SIG-M5 (cell line): ENCODE measurements at regions not wholly inside any gene's neighbourhood (a gene's known extent, or its start where the extent isn't known, plus 50 kb on each side); places are given as distances from the start of the nearest gene placed in this dataset.
"Not testable (repeated sequence)": the region's sequence is repeated elsewhere in the genome, so short reads cannot be mapped to it uniquely, and the experiment has no call there.

Source experiments
- DNase-seq: peaks from one replicate; lab custom pipeline; 2025; lab: John Stamatoyannopoulos, UW

DNA sequence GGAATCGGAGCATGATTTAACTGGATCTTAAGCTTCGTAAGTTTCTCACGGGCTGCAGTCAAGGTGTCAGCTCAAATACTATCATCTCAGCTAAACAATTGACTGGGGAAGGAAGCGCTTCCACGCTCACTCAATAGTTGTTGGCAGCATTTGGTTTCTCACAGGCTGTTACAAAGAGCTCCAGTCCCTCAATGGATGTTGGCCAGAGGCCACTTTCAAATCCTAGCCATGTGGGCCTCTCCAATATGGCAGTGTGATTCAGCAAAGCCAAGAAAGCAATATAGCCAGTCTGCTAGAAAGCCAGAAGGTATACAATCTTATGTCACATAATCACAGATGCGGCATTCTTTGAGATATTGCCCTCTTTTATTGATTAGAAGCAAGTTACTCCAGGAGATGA lies 98.3 kb upstream of the PHACTR1 start:
- DNase-seq: no peak

DNA sequence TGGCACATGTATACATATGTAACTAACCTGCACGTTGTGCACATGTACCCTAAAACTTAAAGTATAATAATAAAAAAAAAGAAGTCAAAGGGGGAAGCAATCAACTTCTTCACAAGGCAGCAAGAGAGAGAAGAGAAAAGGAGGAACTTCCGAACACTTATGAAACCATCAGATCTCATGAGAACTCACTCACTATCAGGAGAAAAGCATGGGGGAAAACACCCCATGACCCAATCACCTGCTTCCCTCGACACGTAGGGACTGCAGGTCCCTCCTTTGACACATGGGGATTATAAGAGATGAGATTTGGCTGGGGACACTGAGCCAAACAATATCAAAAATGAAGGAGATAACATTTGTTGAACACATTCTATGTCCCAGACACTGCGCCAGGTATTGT lies 94.8 kb upstream of the PHACTR1 start:
- no peak for DNase-seq

DNA sequence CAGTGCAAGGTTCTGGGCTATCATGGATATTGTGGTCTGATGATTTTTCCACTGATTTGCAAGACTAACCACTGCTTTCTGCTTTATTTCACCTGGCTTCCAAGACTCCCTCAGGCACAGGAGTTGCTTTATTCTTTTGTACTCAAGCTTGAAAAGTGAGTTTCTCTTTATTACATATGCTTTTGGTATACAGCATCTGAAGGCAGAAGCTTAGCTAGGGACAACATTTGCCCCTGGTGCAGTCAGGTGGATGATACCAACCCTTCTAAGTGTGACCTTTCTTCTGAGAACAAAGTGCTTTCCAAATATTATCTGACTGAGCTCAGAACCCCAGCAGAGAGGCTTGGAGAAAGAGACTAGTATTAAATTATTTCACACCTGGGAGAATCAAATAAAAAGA lies 94.0 kb upstream of the PHACTR1 start:
- DNase-seq: no peak

DNA sequence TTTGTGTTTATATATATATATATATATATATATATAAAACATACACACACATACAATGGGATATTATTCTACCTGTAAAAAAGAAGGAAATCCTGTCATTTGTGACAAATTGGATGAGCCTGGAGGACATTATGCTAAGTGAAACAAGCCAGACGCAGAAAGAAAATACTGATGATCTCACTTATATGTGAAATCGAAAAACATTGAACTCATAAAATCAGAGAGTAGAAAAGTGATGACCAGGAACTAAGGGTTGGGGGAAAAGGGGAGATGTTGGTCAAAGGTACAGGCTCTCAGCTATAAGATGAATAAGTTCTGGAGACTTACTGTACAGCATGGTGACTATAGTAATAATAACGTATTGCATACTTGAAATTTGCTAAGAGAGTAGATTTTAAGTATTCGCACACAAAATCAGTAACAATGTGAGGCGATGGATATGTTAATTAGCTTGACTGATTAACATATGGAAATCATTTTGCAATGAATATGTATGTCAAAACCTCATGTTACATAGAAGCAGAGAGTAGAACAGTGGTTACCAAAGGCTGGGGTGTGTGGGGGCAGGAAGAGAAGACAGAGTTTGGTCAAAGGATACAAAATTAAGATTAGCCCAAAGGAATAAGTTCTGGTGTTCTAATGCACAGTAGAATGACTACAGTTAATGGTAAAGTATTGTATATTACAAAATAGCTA lies 92.3 kb upstream of the PHACTR1 start:
- DNase-seq: no peak

DNA sequence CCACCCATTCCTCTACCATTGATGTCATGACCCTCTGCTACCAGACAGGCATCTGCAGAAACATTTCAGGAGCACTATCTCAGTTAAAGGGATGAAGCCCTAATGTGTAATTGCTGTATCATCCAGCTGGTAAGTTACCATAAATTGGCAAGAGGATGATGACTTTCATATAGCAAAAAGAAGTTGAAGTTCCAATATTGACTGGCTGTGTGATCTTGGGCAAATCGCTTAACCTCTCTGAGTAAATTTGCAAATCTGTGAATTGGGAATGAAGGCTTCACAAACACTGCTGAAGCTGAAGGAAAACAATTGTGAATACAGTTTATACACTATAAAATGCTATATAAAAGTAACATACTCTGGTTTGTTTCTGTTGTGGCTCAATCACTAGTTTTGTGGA lies 89.5 kb upstream of the PHACTR1 start:
- DNase-seq: no peak

DNA sequence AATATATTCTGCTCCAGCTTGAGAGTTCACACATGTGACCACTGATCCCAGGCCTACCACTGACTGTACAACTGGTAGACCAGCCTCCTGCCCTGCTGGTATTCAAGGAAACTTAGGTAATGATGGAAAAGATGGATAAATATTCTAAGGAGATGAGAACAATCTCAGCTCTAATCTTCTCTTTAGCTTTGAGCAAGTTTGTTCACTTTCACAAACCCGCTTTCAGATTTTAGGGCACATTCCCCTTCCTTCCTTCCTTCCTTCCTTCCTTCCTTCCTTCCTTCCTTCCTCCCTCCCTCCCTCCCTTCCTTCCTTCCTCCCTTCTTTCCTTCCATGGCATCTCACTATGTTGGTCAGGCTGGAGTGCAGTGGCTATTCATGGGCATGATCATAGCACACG lies 88.2 kb upstream of the PHACTR1 start:
- DNase-seq: no peak

DNA sequence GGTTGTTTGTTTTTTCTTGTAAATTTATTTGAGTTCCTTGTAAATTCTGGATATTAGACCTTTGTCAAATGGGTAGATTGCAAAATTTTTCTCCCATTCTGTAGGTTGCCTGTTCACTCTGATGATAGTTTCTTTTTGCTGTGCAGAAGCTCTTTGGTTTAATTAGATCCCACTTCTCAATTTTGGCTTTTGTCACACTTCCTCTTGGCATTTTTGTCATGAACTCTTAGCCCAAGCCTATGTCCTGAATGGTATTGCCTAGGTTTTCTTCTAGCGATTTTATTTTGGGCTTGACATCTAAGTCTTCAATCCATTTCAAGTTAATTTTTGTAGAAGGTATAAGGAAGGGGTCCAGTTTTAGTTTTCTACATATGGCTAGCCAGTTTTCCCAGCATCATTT lies 82.8 kb upstream of the PHACTR1 start:
- not testable (repeated sequence) for DNase-seq

DNA sequence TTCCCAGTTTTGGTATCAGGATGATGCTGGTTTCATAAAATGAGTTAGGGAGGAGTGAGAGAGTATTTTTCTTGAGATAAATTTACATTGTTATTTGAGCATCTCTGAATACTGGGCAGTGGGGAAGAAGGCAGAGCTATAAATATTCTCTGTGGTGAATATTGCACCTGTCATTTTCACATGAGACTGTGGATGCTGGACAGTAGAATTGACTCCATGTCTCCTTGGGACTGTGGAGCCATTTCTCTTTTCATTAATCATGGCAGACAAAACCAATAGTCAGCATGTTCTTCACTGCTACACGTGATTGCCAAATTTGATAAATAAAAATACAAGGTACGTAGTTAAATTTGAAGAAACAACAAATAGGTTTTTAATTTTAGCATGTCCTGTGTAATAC lies 81.2 kb upstream of the PHACTR1 start:
- no peak for DNase-seq

DNA sequence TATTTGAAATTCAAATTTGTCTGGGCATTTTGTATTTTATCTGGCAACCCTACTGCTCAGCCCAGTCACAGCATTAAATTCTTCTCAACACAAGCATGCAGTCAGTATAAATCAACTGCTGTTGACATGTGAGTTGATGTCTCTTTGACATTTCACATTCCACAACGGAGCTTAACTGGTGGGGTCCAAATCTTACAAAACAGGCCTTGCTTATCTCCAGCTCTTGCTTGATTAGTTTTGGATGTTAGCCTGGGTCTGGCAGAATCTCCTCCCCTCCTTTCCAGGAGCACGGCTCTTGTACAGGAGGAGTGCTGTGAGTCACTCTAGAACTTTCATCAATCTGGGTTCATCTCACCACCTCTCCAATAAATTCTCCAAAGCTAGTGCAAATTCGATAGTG lies 80.8 kb upstream of the PHACTR1 start:
- DNase-seq: no peak

DNA sequence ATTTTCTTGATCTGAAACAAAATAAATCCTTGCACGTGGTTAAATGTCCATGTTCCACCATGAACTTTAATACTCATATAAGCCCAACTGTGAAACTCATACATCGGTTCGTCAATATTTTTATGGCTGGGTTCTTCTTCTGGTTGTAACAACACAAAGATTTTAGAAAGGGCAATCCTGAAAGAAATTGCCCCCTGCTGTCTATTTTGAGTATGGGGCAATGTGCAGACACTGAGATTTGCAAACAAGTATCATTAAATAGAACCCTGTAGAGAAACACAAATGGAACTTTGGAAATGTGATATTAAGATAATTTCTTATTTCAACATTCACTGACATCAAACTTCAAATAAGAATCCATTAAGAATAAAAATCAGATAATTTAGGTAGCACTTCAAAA lies 80.2 kb upstream of the PHACTR1 start:
- DNase-seq: no peak

DNA sequence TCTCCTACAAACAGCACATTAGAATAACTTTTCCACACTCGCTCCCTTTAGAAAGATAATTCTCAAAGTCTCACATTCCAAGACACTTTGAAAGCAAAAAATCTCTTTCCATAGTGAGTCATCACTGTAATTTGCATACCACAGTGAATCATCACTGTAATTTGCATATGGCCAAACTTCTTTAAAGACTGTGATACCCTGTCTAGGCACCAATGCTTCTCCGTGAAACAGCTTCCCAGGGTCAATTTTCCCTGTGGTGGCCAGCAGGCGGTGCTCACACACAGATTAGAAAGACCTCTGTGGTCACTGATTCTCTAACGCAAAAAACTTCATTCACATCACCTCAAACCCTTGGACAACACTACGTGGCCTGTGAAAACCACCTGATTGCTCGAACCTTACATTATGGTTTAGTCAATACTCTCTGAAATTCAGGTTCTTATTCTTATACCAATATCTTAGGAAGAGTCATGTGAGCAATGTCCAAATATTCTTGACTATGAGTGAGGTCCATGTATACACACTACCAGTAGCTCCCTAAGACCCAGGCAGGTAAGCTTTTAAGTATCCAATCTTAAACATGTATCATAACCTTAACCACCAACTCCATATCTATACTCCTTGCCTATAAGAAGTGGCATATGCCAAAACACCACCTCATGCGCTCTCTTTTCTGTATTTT lies 78.5 kb upstream of the PHACTR1 start:
- no peak for DNase-seq

DNA sequence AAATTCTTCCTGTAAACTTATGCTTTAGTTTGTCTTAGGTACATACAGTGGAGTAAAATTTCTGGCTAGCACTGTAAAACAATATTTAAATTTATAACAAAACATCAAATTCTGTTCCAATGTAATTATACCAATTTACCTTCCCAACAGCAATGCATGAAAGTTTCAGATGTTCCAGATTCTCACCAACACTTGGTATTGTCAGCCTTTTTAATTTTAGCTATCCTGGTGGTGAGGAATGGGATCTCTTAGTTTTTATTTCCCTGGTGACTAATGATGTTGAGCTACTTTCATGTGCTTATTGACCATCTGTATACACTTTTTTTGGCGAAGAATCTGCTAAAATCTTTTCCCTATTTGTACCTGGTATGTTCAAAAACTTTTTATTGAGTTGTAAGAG lies 76.1 kb upstream of the PHACTR1 start:
- no peak for DNase-seq

DNA sequence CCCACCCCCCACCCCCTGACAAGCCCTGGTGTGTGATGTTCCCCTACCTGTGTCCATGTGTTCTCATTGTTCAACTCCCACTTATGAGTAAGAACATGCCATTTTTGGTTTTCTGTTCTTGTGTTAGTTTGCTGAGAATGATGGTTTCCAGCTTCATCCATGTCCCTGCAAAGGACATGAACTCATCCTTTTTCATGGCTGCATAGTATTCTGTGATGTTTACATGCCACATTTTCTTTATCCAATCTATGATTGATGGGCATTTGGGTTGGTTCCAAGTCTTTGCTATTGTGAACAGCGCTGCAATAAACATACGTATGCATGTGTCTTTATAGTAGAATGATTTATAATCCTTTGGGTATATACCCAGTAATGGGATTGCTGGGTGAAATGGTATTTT lies 74.8 kb upstream of the PHACTR1 start:
- DNase-seq: not testable (repeated sequence)

DNA sequence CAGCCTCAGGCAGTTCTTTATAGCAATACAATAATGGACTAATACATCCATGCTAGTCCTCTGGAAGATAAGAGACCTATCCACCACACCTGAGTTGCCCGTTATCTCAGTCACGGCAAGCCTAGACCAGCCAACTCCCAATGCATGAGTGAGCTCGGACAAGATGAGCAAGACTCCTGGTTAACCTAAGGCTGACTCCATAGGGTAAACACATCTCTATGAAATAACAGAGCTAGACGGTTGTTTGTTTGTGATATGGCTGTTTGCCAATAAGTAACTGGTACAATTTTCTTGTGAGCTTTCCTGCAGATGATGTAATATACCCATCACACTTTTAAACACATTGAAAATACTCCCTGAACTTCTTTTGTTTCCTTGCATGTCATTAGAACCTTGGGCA lies 70.6 kb upstream of the PHACTR1 start:
- no peak for DNase-seq

DNA sequence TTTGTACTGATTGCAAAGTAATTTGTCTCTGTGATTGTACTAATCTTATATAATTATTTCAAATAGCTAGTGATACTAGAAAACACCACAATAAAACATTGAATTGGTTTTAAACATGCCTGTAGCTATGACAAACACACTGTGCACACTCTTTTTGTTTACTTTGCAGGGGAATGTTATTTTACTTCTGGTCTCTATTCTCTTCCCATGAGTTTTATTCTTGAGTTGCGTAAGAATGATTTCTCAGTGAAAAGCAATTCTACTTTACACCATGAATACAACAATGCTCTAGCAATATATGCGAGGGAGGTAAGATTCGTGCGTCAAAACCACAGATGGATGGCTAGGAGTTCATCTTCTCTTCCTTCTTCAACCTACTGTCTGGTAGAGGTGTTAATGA lies 68.4 kb upstream of the PHACTR1 start:
- no peak for DNase-seq

DNA sequence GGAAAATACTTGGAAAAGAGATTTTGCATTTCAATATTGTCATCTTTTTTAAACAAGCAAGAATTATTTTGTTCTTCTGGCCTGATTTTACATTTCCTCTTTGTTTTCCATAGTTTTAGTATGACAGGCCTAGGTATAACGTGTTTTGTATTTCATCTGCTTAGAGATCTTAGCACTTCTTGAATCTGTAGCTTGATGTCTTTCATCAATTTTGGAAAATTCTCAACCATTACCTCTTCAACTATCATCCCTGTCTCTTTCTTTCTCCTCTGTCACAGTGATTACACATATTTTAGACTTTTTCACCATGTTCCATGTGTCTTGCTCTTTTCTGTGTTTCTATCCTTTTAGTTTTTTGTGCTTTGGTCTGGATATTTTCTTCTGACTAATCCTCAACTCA lies 67.2 kb upstream of the PHACTR1 start:
- no peak for DNase-seq

DNA sequence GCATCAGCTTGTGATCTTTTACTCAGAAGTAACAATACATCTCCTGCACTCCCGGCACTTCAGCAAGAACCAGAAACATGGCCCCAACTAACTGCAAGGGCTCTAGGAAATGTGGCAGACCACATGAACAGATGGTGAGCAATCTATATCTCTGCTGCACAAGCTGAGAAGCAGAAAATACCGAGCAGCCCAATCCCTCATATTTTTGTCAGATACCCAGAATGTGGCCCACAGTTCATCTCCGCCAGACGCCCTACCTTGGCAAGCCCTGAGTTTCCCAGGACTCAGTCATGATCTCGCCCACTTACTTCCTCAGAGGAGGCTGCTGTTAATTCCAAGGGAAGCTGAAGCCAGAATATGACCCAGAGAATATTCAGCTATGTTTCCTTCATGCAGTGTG lies 63.1 kb upstream of the PHACTR1 start:
- DNase-seq: no peak

DNA sequence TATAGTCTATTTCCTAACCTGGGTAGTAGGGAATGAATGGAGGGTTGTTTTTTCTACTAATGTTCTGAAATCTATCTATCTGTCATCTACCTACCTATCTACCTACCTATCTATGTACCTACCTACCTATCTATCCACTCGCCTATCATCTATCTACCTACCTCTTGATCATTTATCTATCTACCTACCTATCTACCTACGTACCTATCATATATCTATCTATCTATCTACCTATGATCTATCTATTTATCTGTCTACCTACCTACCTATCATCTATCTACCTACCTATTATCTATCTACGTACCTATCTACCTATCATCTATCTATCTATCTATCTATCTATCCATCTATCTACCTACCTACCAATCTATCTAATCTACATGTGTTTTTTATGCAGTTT lies 62.5 kb upstream of the PHACTR1 start:
- no peak for DNase-seq

DNA sequence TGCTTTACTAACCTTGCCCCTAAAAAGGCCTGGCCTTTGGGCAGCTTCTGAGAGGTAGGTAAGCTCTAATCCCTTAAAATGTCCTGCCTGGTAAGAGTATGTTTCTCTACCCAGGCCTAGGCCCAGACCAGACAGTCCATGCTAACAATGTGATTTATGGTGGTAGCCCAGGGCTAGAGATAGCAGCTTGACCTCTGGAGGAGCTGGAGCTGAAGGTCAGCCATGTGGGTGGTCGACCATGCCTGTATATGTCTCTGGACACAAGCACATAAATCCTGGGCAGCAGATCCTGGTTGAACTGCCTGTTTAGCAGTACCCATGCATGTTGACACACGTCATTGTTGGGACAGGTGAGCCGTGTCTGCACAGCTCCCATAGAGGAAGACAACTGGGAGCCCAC lies 62.1 kb upstream of the PHACTR1 start:
- no peak for DNase-seq

DNA sequence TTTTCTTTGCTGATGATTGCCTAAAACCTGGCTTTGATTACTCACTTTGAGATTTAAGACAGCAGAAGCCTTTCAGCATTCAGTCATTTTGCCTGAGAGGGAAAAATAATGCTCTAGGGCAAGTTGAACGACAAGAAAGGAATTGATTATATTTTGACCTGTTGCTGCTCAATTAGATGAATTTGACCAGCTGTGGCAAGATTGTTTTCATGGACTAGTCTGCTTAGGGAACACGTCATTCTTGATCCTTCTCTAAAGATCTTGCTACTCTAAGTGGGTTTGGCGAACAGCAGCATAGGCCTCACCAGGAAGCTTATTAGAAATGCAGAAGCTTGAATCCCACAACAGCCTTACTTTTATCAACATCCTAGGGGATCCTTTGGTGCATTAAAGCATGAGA lies 59.7 kb upstream of the PHACTR1 start:
- DNase-seq: no peak

DNA sequence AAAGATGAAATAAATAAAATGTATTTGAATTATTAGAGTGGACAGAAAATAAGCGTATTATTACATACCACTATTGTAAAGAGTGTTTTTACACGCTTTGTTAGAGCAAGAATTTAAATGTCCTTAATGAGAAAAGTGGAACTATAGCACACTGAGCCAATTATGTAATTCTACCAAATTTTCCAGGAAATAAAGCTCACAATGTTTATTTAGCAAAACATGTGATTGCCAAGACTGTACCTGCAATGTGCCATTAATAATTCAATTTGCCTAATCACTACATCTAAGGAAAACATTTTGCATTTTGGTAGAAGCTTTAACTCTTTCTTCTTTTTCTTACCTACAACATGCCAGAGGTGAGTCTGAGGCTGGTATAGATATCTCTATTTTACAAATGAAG lies 58.7 kb upstream of the PHACTR1 start:
- no peak for DNase-seq

DNA sequence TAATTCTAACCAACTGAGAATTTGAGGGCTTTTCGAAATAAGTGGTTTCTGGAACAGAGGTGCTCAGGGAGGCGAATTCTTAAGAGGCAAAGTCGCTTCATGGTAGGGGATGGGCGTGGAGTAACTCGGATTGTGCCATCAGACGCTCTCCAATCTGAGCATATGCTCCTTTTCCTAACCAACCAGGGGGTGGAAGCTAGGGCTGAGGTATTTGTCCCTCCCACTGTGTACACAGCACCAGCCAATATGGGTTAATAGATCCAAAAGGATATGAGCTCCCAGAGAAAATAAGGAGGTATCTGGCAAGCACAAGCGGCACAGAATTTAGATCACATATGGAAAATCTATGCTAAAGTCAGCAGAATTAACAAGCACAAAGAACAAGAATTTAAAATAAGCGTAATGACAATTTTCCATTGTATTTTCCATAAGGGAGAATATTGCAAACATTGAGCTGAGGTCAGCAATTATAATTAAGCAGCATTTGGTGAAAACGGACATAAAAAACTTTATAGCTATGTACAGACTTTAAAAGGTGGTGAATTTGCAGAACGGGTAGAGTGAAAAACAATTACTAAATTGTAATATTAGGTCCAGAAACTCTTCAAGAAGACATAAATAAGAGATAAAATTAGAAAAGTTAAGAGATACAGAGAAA lies 55.0 kb upstream of the PHACTR1 start:
- DNase-seq: no peak
